PC-3 (cell line): ENCODE measurements at regions not wholly inside any gene's neighbourhood (a gene's known extent, or its start where the extent isn't known, plus 50 kb on each side); places are given as distances from the start of the nearest gene placed in this dataset.

Experiments used
- ATAC-seq: fragments of 200-7000 bp; cut with Tn5 transposase; 2 replicates; pipeline ENCODE4 v1.9.1; 2020; ENCODE audit warnings: mild to moderate bottlenecking, moderate library complexity
- BruUV-seq: library from RNA; stranded (reverse); fragments of 400-500 nt; replicated peaks from 2 replicates; lab custom pipeline; 2021; lab: Mats Ljungman, UMichigan
- CTCF ChIA-PET: fragments of 300-600 bp; sonication (Branson Sonifier 250); formaldehyde crosslinking; loops from one replicate; lab custom pipeline; 2022; ENCODE audit warnings: antibody characterized with exemption; lab: Charles Lee
- POLR2A ChIA-PET: fragments of 300-600 bp; sonication (Branson Sonifier 250); formaldehyde crosslinking; loops from one replicate; lab custom pipeline; 2022; ENCODE audit warnings: antibody characterized with exemption; ENCODE audit not compliant: unreplicated experiment; lab: Charles Lee
- DNase-seq: peaks from one replicate; pipeline ENCODE4 v3.0.0-alpha.2; 2015
- H2AFZ ChIP-seq: fragments of 300-600 bp; sonication (generic); 2 replicates; pipeline ENCODE4 v1.6.0; 2016; ENCODE audit warnings: antibody characterized with exemption, low read length
- H3F3A ChIP-seq: fragments of 300-600 bp; sonication (generic); one replicate; pipeline ENCODE4 v1.6.0; 2017; ENCODE audit warnings: antibody characterized with exemption, low read length, control low read depth, mild to moderate bottlenecking; ENCODE audit not compliant: unreplicated experiment
- H3K27ac ChIP-seq: fragments of 300-600 bp; sonication (generic); 2 replicates; pipeline ENCODE4 v1.5.1; 2016; ENCODE audit warnings: mild to moderate bottlenecking, low read length
- H3K27me3 ChIP-seq: fragments of 300-600 bp; sonication (generic); 2 replicates; pipeline ENCODE4 v1.6.1; 2016; ENCODE audit warnings: low read length, mixed read lengths
- H3K36me3 ChIP-seq: fragments of 300-600 bp; sonication (generic); 2 replicates; pipeline ENCODE4 v1.6.1; 2016; ENCODE audit warnings: low read depth, mixed run types, low read length, mixed read lengths
- H3K4me1 ChIP-seq: fragments of 300-600 bp; sonication (generic); 2 replicates; pipeline ENCODE4 v1.5.1; 2016; ENCODE audit warnings: low read length; ENCODE audit not compliant: insufficient read depth
- H3K4me2 ChIP-seq: fragments of 300-600 bp; sonication (generic); 2 replicates; pipeline ENCODE4 v1.6.0; 2016; ENCODE audit warnings: low read length
- H3K4me3 ChIP-seq: fragments of 300-600 bp; sonication (generic); 2 replicates; pipeline ENCODE4 v1.5.1; 2016; ENCODE audit warnings: mild to moderate bottlenecking, low read length, mixed read lengths
- H3K79me2 ChIP-seq: fragments of 300-600 bp; sonication (generic); 2 replicates; pipeline ENCODE4 v1.6.1; 2017; ENCODE audit warnings: low read length, mixed read lengths
- H3K9ac ChIP-seq: fragments of 300-600 bp; sonication (generic); 2 replicates; pipeline ENCODE4 v1.6.0; 2016; ENCODE audit warnings: mild to moderate bottlenecking, low read length
- H3K9me2 ChIP-seq: fragments of 300-600 bp; sonication (generic); replicated peaks from 2 replicates; pipeline ENCODE4 v1.6.1; 2016; ENCODE audit warnings: mixed run types, low read length, mixed read lengths
- H3K9me3 ChIP-seq: fragments of 300-600 bp; sonication (generic); 2 replicates; pipeline ENCODE4 v1.6.1; 2016; ENCODE audit warnings: low read length, mixed read lengths
- H4K20me1 ChIP-seq: fragments of 300-600 bp; sonication (generic); 2 replicates; pipeline ENCODE4 v1.6.1; 2016; ENCODE audit warnings: low read length, mixed read lengths
- CTCF ChIP-seq: fragments of 300-600 bp; sonication (generic); conservative IDR thresholded peaks from 2 replicates; pipeline ENCODE4 v1.5.1; 2017; ENCODE audit warnings: antibody characterized with exemption, low read depth, mild to moderate bottlenecking, low read length
- EZH2 ChIP-seq: fragments of 300-600 bp; sonication (generic); IDR thresholded peaks from one replicate; pipeline ENCODE4 v1.6.1; 2017; ENCODE audit warnings: antibody characterized with exemption, mild to moderate bottlenecking, low read length; ENCODE audit not compliant: unreplicated experiment
- EZH2phosphoT487 ChIP-seq: fragments of 300-600 bp; sonication (generic); IDR thresholded peaks from 2 replicates; pipeline ENCODE4 v1.6.1; 2018; ENCODE audit warnings: mild to moderate bottlenecking, antibody characterized with exemption, low read length, borderline replicate concordance
- intact Hi-C: fragments of 100-400 bp; cut with micrococcal nuclease; formaldehyde crosslinking; loops from 2 replicates; pipeline ENCODE4 v1.9.0; 2023

GRCh38 chr9:91495450-91495849, 71.8 kb upstream of the NFIL3 start:
- Histone ChIP-seq H3K4me1 (peaks cover 17% of the 10 kb centered on the region), H3K27me3 (no peaks in the 10 kb centered on the region), H3K27ac (no peak overlapping the region), H3F3A (no peaks in the 10 kb centered on the region), H2AFZ (no peak overlapping the region), H3K9ac (no peak overlapping the region), H3K36me3 (no peaks in the 10 kb centered on the region), H3K9me2 (no peaks in the 10 kb centered on the region), H3K4me3 (no peak overlapping the region), H3K9me3 (no peaks in the 10 kb centered on the region), H3K79me2 (no peaks in the 10 kb centered on the region), H4K20me1 (no peaks in the 10 kb centered on the region), H3K4me2 (no peak overlapping the region)
- ATAC-seq (peak; percentile 48), DNase-seq (peak; percentile 64)
- no TSS peak for BruUV-seq
- POLR2A ChIA-PET = no interaction called here
- no peak for TF ChIP-seq EZH2phosphoT487
- no peak for TF ChIP-seq CTCF
- TF ChIP-seq EZH2 = no peak
- CTCF ChIA-PET = interaction anchor here (1.2 kb wide), 1 partner anchor 232 kb away, joined by 14 read pairs; no protein-coding TSS in a partner anchor
- intact Hi-C loops = loop anchor here (2.0 kb wide), 1 partner anchor 61 kb away; no protein-coding TSS in a partner anchor

GRCh38 chr9:91494751-91495150, 71.1 kb upstream of the NFIL3 start:
- H3F3A ChIP-seq = no peaks in the 10 kb centered on the region
- no peak overlapping the region for H3K4me2 ChIP-seq
- H3K9me3 ChIP-seq = no peaks in the 10 kb centered on the region
- intact Hi-C loops = loop anchor here (2.0 kb wide), 1 partner anchor 62 kb away; no protein-coding TSS in a partner anchor
- no peak overlapping the region for H2AFZ ChIP-seq
- no peaks in the 10 kb centered on the region for H3K9me2 ChIP-seq
- H3K36me3 ChIP-seq = no peaks in the 10 kb centered on the region
- H4K20me1 ChIP-seq = no peaks in the 10 kb centered on the region
- no TSS peak for BruUV-seq
- DNase-seq (no peak), ATAC-seq (no peak)
- ChIA-PET CTCF (interaction anchor here (0.6 kb wide), 1 partner anchor 52 kb away, joined by 3 read pairs; no protein-coding TSS in a partner anchor), POLR2A (no interaction called here)
- H3K27me3 ChIP-seq = no peaks in the 10 kb centered on the region
- TF ChIP-seq EZH2 = no peak
- TF ChIP-seq CTCF = no peak
- no peak for TF ChIP-seq EZH2phosphoT487
- no peak overlapping the region for H3K4me3 ChIP-seq
- H3K79me2 ChIP-seq = no peaks in the 10 kb centered on the region
- peaks cover 11% of the 10 kb centered on the region; the same call in 1 of the 2 replicates for H3K4me1 ChIP-seq
- H3K27ac ChIP-seq = no peak overlapping the region
- no peak overlapping the region for H3K9ac ChIP-seq

- Histone ChIP-seq H3K9me2 (no peaks in the 10 kb centered on the region), H3K4me2 (no peak overlapping the region), H3K9me3 (no peaks in the 10 kb centered on the region), H3K36me3 (no peaks in the 10 kb centered on the region), H3K27ac (no peak overlapping the region), H3F3A (no peaks in the 10 kb centered on the region), H3K9ac (no peak overlapping the region), H3K79me2 (no peaks in the 10 kb centered on the region), H3K27me3 (no peaks in the 10 kb centered on the region), H4K20me1 (no peaks in the 10 kb centered on the region), H3K4me1 (peaks cover 11% of the 10 kb centered on the region; the same call in 1 of the 2 replicates), H2AFZ (no peak overlapping the region), H3K4me3 (no peak overlapping the region)
- ChIA-PET CTCF (no interaction called here), POLR2A (no interaction called here)
- TF ChIP-seq EZH2 (no peak), EZH2phosphoT487 (no peak), CTCF (no peak)
- intact Hi-C loops = no loop called here
- DNase-seq (no peak), ATAC-seq (no peak)
- no TSS peak for BruUV-seq
These were observed 68.6 kb upstream of the NFIL3 start for GRCh38 chr9:91492237-91492636.
